NCI-H128 (cell line): ENCODE measurements at regions not wholly inside any gene's neighbourhood (a gene's known extent, or its start where the extent isn't known, plus 50 kb on each side); places are given as distances from the start of the nearest gene placed in this dataset.

Source experiments
- DNase-seq: peaks from one replicate; lab custom pipeline; 2025; ENCODE audit not compliant: unreplicated experiment; lab: John Stamatoyannopoulos, UW

- DNase-seq = no peak
These were observed 772.6 kb upstream of the FAM98A start for GRCh38 chr2:34371711-34372110.

GRCh38 chr2:34368304-34368703 lies 769.2 kb upstream of the FAM98A start:
- no peak for DNase-seq

GRCh38 chr2:34365932-34366331 lies 766.8 kb upstream of the FAM98A start:
- no peak for DNase-seq

- DNase-seq = no peak
These were observed 766.4 kb upstream of the FAM98A start for GRCh38 chr2:34365512-34365911.

GRCh38 chr2:34353509-34354113 lies 754.5 kb upstream of the FAM98A start:
- no peak for DNase-seq

- DNase-seq = no peak
These were observed 750.4 kb upstream of the FAM98A start for GRCh38 chr2:34349527-34349926.

- no peak for DNase-seq
These were observed 745.9 kb upstream of the FAM98A start for GRCh38 chr2:34345030-34345429.

GRCh38 chr2:34340307-34340706 lies 741.2 kb upstream of the FAM98A start:
- no peak for DNase-seq

GRCh38 chr2:34337735-34338134 lies 738.6 kb upstream of the FAM98A start:
- DNase-seq = no peak

- DNase-seq = no peak
These were observed 733.7 kb upstream of the FAM98A start for GRCh38 chr2:34332813-34333212.

GRCh38 chr2:34320056-34320455 lies 721.0 kb upstream of the FAM98A start:
- DNase-seq = no peak

- DNase-seq = no peak
These were observed 718.7 kb upstream of the FAM98A start for GRCh38 chr2:34317797-34318196.

GRCh38 chr2:34316788-34317187 lies 717.7 kb upstream of the FAM98A start:
- DNase-seq = no peak

GRCh38 chr2:34311816-34312215 lies 712.7 kb upstream of the FAM98A start:
- no peak for DNase-seq

- no peak for DNase-seq
These were observed 709.0 kb upstream of the FAM98A start for GRCh38 chr2:34308140-34308539.

- no peak for DNase-seq
These were observed 708.5 kb upstream of the FAM98A start for GRCh38 chr2:34307636-34308035.

- no peak for DNase-seq
These were observed 707.6 kb upstream of the FAM98A start for GRCh38 chr2:34306745-34307144.

- no peak for DNase-seq
These were observed 706.5 kb upstream of the FAM98A start for GRCh38 chr2:34305587-34305986.

- no peak for DNase-seq
These were observed 695.9 kb upstream of the FAM98A start for GRCh38 chr2:34294961-34295360.

- no peak for DNase-seq
These were observed 692.0 kb upstream of the FAM98A start for GRCh38 chr2:34291076-34291475.

- DNase-seq = no peak
These were observed 688.9 kb upstream of the FAM98A start for GRCh38 chr2:34288016-34288415.

- DNase-seq = no peak
These were observed 681.5 kb upstream of the FAM98A start for GRCh38 chr2:34280606-34281005.

- DNase-seq = no peak
These were observed 668.0 kb upstream of the FAM98A start for GRCh38 chr2:34266908-34267697.
